ENCODE measurements at regions not wholly inside any gene's neighbourhood (a gene's known extent, or its start where the extent isn't known, plus 50 kb on each side); places are given as distances from the start of the nearest gene placed in this dataset.

GRCh38 chr16:85364323-85365040 is 248.6 kb upstream of the GSE1 start:
- DNase-seq = no peak

GRCh38 chr16:85365120-85365519 is 248.0 kb upstream of the GSE1 start:
- peak in 1 of 2 experiments; percentile 25 for DNase-seq

GRCh38 chr16:85366031-85366763 is 246.9 kb upstream of the GSE1 start:
- DNase-seq = peak; percentile 8 to 53

- DNase-seq = no peak
Measured at GRCh38 chr16:85367485-85367884, 245.6 kb upstream of the GSE1 start.

- DNase-seq = no peak
Measured at GRCh38 chr16:85369060-85369459, 244.1 kb upstream of the GSE1 start.

GRCh38 chr16:85369741-85370528 is 243.2 kb upstream of the GSE1 start:
- peak in 1 of 2 experiments; percentile 5 for DNase-seq

GRCh38 chr16:85370543-85370880 is 242.6 kb upstream of the GSE1 start:
- DNase-seq = no peak

- DNase-seq = no peak
Measured at GRCh38 chr16:85370881-85371651, 242.1 kb upstream of the GSE1 start.

GRCh38 chr16:85371948-85372347 is 241.2 kb upstream of the GSE1 start:
- no peak for DNase-seq

- DNase-seq = no peak
Measured at GRCh38 chr16:85372627-85373372, 240.3 kb upstream of the GSE1 start.

- no peak for DNase-seq
Measured at GRCh38 chr16:85373741-85374570, 239.2 kb upstream of the GSE1 start.

GRCh38 chr16:85374571-85374872 is 238.6 kb upstream of the GSE1 start:
- DNase-seq = no peak

GRCh38 chr16:85375282-85375681 is 237.8 kb upstream of the GSE1 start:
- DNase-seq = no peak

GRCh38 chr16:85376292-85377095 is 236.6 kb upstream of the GSE1 start:
- DNase-seq = no peak

GRCh38 chr16:85377388-85378144 is 235.6 kb upstream of the GSE1 start:
- no peak for DNase-seq

GRCh38 chr16:85378145-85379040 is 234.7 kb upstream of the GSE1 start:
- no peak for DNase-seq

GRCh38 chr16:85379041-85380001 is 233.8 kb upstream of the GSE1 start:
- DNase-seq = no peak

- no peak for DNase-seq
Measured at GRCh38 chr16:85380002-85380395, 233.1 kb upstream of the GSE1 start.
